MCF 10A (cell line): ENCODE measurements at regions not wholly inside any gene's neighbourhood (a gene's known extent, or its start where the extent isn't known, plus 50 kb on each side); places are given as distances from the start of the nearest gene placed in this dataset.

ENCODE experiments used
- BruUV-seq: library from RNA; stranded (reverse); fragments of 400-500 nt; replicated peaks from 2 replicates; lab custom pipeline; 2021; lab: Mats Ljungman, UMichigan
- CTCF ChIA-PET: fragments of 300-600 bp; sonication (Branson Sonifier 250); formaldehyde crosslinking; extraction: SDS; loops from one replicate; lab custom pipeline; 2021; ENCODE audit warnings: antibody characterized with exemption, inconsistent platforms; lab: Yijun Ruan, JAX
- POLR2A ChIA-PET: fragments of 300-600, 350-650 bp; sonication (Branson Sonifier 250); formaldehyde crosslinking; extraction: SDS; loops from one replicate; lab custom pipeline; 2020; ENCODE audit warnings: antibody characterized with exemption, inconsistent platforms; lab: Yijun Ruan, JAX
- DNase-seq: peaks from one replicate; pipeline ENCODE4 v3.0.0-alpha.2; 2018; ENCODE audit not compliant: unreplicated experiment
- H3K27ac Mint-ChIP-seq: one replicate; pipeline ENCODE4 v1.8.0; 2022; ENCODE audit warnings: mild to moderate bottlenecking, low read depth, mixed read lengths; ENCODE audit not compliant: unreplicated experiment
- H3K27me3 Mint-ChIP-seq: one replicate; pipeline ENCODE4 v1.8.0; 2022; ENCODE audit warnings: mixed read lengths; ENCODE audit not compliant: insufficient read depth, unreplicated experiment
- H3K36me3 Mint-ChIP-seq: one replicate; pipeline ENCODE4 v1.8.0; 2022; ENCODE audit warnings: mild to moderate bottlenecking, moderate library complexity, mixed read lengths; ENCODE audit not compliant: insufficient read depth, unreplicated experiment
- H3K4me1 Mint-ChIP-seq: one replicate; pipeline ENCODE4 v1.8.0; 2022; ENCODE audit warnings: mixed read lengths; ENCODE audit not compliant: insufficient read depth, unreplicated experiment
- H3K4me3 Mint-ChIP-seq: one replicate; pipeline ENCODE4 v1.8.0; 2022; ENCODE audit warnings: mild to moderate bottlenecking, moderate library complexity, mixed read lengths; ENCODE audit not compliant: unreplicated experiment
- H3K9me3 Mint-ChIP-seq: one replicate; pipeline ENCODE4 v1.8.0; 2022; ENCODE audit warnings: mixed read lengths; ENCODE audit not compliant: unreplicated experiment
- intact Hi-C: fragments of 100-400 bp; cut with micrococcal nuclease; formaldehyde crosslinking; loops from 2 replicates; pipeline ENCODE4 v1.14.1; 2022
- TF ChIP-seq, protein P1 (sequence below): fragments of 200-600 bp; IDR thresholded peaks from one replicate; pipeline ENCODE4 v1.8.0; 2022; ENCODE audit warnings: antibody characterized with exemption, mild to moderate bottlenecking; ENCODE audit not compliant: unreplicated experiment

DNA sequence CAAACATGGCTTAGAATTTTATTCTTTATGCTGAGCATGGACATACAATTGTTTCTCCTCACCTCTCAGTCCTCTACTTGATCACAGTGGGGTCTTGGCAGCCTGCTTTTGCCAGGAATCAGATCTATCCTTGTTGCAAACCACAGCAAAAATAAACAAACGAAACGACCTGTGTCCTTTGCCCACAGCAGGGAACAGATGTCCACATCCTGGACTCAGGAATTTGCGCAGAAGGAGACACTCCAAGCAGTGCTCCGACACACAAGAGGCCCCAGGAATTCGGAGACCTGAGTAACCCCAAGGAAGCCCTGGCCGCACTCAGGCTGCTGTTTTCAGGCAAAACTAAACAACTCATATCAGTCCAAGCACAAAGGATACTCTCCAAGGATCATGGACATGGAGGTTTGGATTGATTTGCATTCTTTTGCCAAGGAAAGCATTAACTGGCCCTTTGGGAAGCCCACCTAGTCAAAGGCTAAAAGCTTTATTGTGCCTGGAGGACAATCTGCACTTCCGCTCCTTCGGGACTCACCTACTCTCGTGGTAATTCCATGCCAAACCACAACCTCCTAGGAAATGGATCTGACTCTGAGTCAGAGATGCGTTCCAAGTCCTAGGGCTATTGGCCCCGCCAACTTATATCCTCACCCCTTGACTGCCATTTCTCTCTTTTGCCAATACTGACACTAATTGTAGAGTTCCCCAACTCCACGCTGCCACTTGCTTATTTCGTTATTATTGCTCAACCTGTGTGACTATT is 271.1 kb upstream of the CDH11 start:
- no peaks in the 10 kb centered on the region for H3K4me1 Mint-ChIP-seq
- TF ChIP-seq, protein P1, sequence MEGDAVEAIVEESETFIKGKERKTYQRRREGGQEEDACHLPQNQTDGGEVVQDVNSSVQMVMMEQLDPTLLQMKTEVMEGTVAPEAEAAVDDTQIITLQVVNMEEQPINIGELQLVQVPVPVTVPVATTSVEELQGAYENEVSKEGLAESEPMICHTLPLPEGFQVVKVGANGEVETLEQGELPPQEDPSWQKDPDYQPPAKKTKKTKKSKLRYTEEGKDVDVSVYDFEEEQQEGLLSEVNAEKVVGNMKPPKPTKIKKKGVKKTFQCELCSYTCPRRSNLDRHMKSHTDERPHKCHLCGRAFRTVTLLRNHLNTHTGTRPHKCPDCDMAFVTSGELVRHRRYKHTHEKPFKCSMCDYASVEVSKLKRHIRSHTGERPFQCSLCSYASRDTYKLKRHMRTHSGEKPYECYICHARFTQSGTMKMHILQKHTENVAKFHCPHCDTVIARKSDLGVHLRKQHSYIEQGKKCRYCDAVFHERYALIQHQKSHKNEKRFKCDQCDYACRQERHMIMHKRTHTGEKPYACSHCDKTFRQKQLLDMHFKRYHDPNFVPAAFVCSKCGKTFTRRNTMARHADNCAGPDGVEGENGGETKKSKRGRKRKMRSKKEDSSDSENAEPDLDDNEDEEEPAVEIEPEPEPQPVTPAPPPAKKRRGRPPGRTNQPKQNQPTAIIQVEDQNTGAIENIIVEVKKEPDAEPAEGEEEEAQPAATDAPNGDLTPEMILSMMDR: no peak
- no peak overlapping the region for H3K27ac Mint-ChIP-seq
- CTCF ChIA-PET: no interaction called here
- POLR2A ChIA-PET: no interaction called here
- intact Hi-C loops: no loop called here
- H3K36me3 Mint-ChIP-seq: no peaks in the 10 kb centered on the region
- H3K4me3 Mint-ChIP-seq: no peak overlapping the region
- peaks cover 35% of the 10 kb centered on the region for H3K9me3 Mint-ChIP-seq
- DNase-seq: peak; percentile 91
- H3K27me3 Mint-ChIP-seq: no peaks in the 10 kb centered on the region
- BruUV-seq: no TSS peak

DNA sequence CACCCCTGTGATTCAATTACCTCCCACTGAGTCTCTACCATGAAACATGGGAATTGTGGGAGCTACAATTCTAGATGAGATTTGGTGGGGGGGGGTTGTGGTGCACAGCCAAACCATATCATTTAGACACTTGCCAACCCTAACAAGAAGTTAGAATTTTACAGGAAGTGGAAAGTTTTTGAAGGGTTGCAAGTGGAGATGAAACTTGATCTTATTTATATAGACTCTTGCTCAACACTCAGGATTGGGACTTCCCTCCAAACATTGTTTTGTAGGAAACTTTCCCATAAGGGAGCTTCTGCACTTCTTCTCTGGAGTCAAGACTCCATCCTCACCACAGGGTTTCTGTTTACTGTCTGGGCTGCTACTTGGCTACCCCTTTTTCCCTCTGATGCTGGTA is 266.7 kb upstream of the CDH11 start:
- H3K4me1 Mint-ChIP-seq: no peaks in the 10 kb centered on the region
- CTCF ChIA-PET: no interaction called here
- POLR2A ChIA-PET: no interaction called here
- no peaks in the 10 kb centered on the region for H3K27me3 Mint-ChIP-seq
- no peak overlapping the region for H3K27ac Mint-ChIP-seq
- intact Hi-C loops: no loop called here
- TF ChIP-seq, protein P1: no peak
- H3K36me3 Mint-ChIP-seq: no peaks in the 10 kb centered on the region
- no peak overlapping the region for H3K4me3 Mint-ChIP-seq
- peaks cover 54% of the 10 kb centered on the region for H3K9me3 Mint-ChIP-seq
- peak; percentile 54 for DNase-seq
- no TSS peak for BruUV-seq

DNA sequence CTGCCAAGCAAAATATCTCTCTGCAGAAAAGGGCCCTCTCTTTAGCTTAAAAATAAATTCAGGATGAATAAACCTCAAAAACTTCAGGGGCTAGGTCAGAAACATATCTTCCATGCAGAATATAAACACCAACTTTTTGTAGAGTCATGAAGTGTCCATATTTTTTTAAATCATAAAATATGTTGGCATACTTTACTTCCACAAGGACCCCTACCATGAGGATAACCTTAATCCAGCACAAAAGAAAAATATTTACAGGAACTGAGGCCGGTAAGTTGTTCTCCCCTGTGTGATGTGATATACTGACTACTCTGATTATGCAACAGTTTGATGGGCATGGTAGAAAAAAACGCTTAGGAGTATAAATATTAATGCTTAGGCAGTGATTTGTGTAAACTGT is 264.8 kb upstream of the CDH11 start:
- H3K4me3 Mint-ChIP-seq: no peak overlapping the region
- no peak for DNase-seq
- no peaks in the 10 kb centered on the region for H3K4me1 Mint-ChIP-seq
- H3K36me3 Mint-ChIP-seq: no peaks in the 10 kb centered on the region
- intact Hi-C loops: no loop called here
- peaks cover 68% of the 10 kb centered on the region for H3K9me3 Mint-ChIP-seq
- TF ChIP-seq, protein P1: no peak
- CTCF ChIA-PET: no interaction called here
- no peak overlapping the region for H3K27ac Mint-ChIP-seq
- BruUV-seq: no TSS peak
- POLR2A ChIA-PET: no interaction called here
- no peaks in the 10 kb centered on the region for H3K27me3 Mint-ChIP-seq

DNA sequence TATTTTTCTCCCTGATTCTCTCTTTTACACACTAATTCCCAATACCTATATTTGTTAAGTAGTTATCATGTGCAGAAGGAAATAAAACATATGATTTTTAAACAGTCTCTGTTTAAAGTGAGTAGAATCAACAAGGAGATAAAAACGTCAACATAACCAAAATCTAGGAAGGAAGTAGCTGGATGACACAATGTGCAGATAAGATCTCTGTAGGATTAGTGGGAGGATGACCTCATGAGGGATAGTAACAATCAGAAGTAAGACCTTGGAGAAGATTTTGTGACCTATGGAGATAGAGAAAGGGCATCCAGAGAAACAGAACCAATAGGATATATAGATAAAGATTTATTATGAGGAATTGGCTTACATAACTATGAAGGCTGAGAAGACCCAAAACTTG is 262.6 kb upstream of the CDH11 start:
- TF ChIP-seq, protein P1: no peak
- ChIA-PET CTCF (interaction anchor here (0.6 kb wide), 1 partner anchor 14 kb away, joined by 6 read pairs; no protein-coding TSS in a partner anchor), POLR2A (no interaction called here)
- DNase-seq: no peak
- Mint-ChIP-seq H3K27ac (no peak overlapping the region), H3K4me1 (no peaks in the 10 kb centered on the region), H3K4me3 (no peak overlapping the region), H3K27me3 (no peaks in the 10 kb centered on the region), H3K36me3 (no peaks in the 10 kb centered on the region), H3K9me3 (peaks cover 67% of the 10 kb centered on the region)
- intact Hi-C loops: no loop called here
- no TSS peak for BruUV-seq
